SKM-1 treated with dmso at 0.1 percent for 144 hours (cell line): ENCODE measurements at regions not wholly inside any gene's neighbourhood (a gene's known extent, or its start where the extent isn't known, plus 50 kb on each side); places are given as distances from the start of the nearest gene placed in this dataset.
"Not testable (repeated sequence)": the region's sequence is repeated elsewhere in the genome, so short reads cannot be mapped to it uniquely, and the experiment has no call there.

Source experiments
- DNase-seq: peaks from one replicate; lab custom pipeline; 2025; ENCODE audit not compliant: unreplicated experiment; lab: John Stamatoyannopoulos, UW

GRCh38 chr3:184440151-184440550 lies 60.3 kb downstream of the CHRD start:
- DNase-seq = no peak

- DNase-seq = no peak
Measured at GRCh38 chr3:184441202-184441900, 61.5 kb downstream of the CHRD start.

GRCh38 chr3:184443364-184443763 lies 63.5 kb downstream of the CHRD start:
- no peak for DNase-seq

- no peak for DNase-seq
Measured at GRCh38 chr3:184443831-184444230, 64.0 kb downstream of the CHRD start.

GRCh38 chr3:184448321-184449160 lies 68.7 kb downstream of the CHRD start:
- no peak for DNase-seq

GRCh38 chr3:184449161-184449515 lies 69.3 kb downstream of the CHRD start:
- DNase-seq = no peak

- DNase-seq = no peak
Measured at GRCh38 chr3:184450547-184450946, 70.7 kb downstream of the CHRD start.

GRCh38 chr3:184453296-184453695 lies 73.4 kb downstream of the CHRD start:
- no peak for DNase-seq

GRCh38 chr3:184455991-184456390 lies 76.1 kb downstream of the CHRD start:
- DNase-seq = no peak

GRCh38 chr3:184456476-184456875 lies 76.6 kb downstream of the CHRD start:
- DNase-seq = no peak

- DNase-seq = no peak
Measured at GRCh38 chr3:184457329-184457728, 77.5 kb downstream of the CHRD start.

- DNase-seq = not testable (repeated sequence)
Measured at GRCh38 chr3:184457784-184458377, 78.0 kb downstream of the CHRD start.

- DNase-seq = no peak
Measured at GRCh38 chr3:184459355-184459754, 79.5 kb downstream of the CHRD start.

GRCh38 chr3:184460276-184460675 lies 80.4 kb downstream of the CHRD start:
- DNase-seq = no peak

GRCh38 chr3:184461219-184461618 lies 81.4 kb downstream of the CHRD start:
- DNase-seq = no peak

GRCh38 chr3:184465883-184466412 lies 86.1 kb downstream of the CHRD start:
- DNase-seq = no peak

GRCh38 chr3:184466413-184466960 lies 86.6 kb downstream of the CHRD start:
- DNase-seq = peak; percentile 16

- DNase-seq = no peak
Measured at GRCh38 chr3:184467171-184467570, 87.3 kb downstream of the CHRD start.

GRCh38 chr3:184470551-184470950 lies 90.7 kb downstream of the CHRD start:
- no peak for DNase-seq

- no peak for DNase-seq
Measured at GRCh38 chr3:184471439-184471838, 90.1 kb upstream of the EPHB3 start.

- no peak for DNase-seq
Measured at GRCh38 chr3:184472723-184473428, 88.7 kb upstream of the EPHB3 start.
